Epithelial cell of esophagus (primary cell): ENCODE measurements at regions not wholly inside any gene's neighbourhood (a gene's known extent, or its start where the extent isn't known, plus 50 kb on each side); places are given as distances from the start of the nearest gene placed in this dataset.
"Not testable (repeated sequence)": the region's sequence is repeated elsewhere in the genome, so short reads cannot be mapped to it uniquely, and the experiment has no call there.

Experiments used
- DNase-seq: peaks from one replicate; pipeline ENCODE4 v3.0.0; 2010; ENCODE audit warnings: low read depth
- H3K4me3 ChIP-seq: 2 replicates; pipeline ENCODE4 v1.5.1; 2011; ENCODE audit warnings: mild to moderate bottlenecking, low read length, control low read depth
- TF ChIP-seq, protein P1 (sequence below): IDR thresholded peaks from 2 replicates; pipeline ENCODE4 v1.5.1; 2011; ENCODE audit warnings: low read depth, mild to moderate bottlenecking, low read length, control low read depth, inconsistent platforms; ENCODE audit not compliant: insufficient read depth; ENCODE audit errors: missing control alignments

DNA sequence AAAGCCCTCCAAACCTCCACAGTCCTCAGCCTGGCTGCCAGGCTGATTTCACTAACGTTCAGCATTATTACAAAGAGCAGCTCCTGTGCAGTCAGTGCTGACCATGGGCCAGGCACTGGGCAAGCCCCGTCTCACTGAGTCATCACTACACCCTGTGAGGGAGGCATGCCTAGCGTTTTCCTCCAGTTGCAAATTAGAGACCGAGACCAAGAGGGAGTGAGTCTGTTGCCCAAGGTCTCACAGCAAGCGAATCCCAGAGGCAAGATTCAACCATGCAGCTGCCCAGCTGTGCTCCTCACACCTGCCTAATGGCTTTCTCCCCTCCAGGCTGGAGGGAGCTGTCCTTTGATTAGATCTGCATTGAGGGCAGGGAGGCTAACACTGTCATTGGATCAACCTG lies 229.3 kb upstream of the LHX5 start:
- TF ChIP-seq, protein P1, sequence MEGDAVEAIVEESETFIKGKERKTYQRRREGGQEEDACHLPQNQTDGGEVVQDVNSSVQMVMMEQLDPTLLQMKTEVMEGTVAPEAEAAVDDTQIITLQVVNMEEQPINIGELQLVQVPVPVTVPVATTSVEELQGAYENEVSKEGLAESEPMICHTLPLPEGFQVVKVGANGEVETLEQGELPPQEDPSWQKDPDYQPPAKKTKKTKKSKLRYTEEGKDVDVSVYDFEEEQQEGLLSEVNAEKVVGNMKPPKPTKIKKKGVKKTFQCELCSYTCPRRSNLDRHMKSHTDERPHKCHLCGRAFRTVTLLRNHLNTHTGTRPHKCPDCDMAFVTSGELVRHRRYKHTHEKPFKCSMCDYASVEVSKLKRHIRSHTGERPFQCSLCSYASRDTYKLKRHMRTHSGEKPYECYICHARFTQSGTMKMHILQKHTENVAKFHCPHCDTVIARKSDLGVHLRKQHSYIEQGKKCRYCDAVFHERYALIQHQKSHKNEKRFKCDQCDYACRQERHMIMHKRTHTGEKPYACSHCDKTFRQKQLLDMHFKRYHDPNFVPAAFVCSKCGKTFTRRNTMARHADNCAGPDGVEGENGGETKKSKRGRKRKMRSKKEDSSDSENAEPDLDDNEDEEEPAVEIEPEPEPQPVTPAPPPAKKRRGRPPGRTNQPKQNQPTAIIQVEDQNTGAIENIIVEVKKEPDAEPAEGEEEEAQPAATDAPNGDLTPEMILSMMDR, result no peak
- H3K4me3 ChIP-seq, result no peak overlapping the region
- DNase-seq, result peak; percentile 10

DNA sequence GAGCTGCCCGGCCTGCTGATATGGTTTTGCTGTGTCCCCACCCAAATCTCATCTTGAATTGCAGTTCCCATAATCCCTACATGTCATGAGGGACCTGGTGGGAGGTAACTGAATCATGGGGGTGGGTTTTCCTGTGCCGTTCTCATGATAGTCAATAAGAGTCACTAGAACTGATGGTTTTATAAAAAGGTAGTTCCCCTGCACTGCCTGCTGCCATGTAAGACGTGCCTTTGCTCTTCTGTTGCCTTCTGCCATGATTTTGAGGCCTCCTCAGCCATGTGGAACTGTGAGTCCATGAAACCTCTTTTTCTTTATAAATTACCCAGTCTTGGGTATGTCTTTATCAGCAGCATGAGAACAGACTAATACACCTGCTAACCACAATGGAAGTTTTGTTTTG lies 228.3 kb upstream of the LHX5 start:
- H3K4me3 ChIP-seq, DNase-seq: not testable (repeated sequence)

DNA sequence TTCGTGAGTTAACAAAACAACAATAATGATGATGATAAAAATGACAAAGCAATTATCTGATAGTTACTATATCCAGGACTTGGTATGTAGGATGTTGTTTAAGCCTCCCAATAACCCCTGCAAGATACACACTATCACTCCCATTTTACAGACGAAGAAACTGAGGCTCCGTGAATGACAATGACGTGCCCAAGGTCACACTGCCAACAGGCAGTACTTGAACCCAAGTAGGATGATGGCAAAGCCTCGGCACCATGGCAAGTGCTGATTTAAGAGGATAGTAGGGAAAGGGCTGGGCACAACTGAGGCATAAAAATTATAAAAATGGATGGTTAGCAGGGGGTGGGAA lies 226.8 kb upstream of the LHX5 start:
- no peak overlapping the region for H3K4me3 ChIP-seq
- no peak for DNase-seq
- TF ChIP-seq, protein P1, result no peak

DNA sequence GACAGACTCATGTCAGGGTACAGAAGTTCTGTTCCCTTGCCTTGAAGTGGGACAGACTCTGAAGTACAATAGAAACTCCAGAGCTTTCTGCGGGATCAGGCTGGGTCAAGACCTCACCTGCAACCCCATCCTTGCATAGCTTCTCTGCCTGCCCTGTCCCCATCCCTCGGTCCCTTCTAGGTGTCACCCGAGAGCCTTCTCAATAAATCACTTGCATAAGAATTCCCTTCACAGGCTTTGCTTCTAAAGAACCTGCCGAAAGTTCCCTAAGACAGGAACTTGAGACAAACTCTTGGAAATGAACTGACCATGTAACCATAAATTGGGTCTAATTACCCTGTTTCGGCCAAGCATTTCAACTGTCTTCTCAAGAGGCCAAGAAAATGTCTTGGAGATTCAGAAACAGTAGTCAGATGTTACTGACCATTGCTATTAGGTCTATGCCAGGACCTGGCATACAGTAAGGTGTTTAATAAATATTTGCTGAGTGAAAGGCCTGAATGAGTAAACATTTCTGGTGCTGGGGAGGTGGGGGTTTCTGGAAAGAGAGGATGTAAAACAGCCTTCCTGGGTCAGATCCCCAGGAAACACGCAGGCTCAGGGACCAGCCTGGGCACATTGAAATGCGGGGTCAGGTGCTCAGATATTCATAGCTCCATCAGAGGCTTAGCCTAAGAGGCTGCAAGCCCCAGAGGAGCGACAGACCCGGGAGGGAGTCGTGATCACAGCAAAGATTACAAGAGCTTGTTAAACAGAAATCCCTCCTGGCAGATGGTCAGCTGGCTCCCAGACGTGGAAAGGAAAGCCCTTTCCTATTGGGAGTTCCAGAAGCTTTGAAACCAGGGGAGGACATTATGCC lies 226.2 kb upstream of the LHX5 start:
- no peak for DNase-seq
- no peak overlapping the region for H3K4me3 ChIP-seq
- TF ChIP-seq, protein P1, result no peak

DNA sequence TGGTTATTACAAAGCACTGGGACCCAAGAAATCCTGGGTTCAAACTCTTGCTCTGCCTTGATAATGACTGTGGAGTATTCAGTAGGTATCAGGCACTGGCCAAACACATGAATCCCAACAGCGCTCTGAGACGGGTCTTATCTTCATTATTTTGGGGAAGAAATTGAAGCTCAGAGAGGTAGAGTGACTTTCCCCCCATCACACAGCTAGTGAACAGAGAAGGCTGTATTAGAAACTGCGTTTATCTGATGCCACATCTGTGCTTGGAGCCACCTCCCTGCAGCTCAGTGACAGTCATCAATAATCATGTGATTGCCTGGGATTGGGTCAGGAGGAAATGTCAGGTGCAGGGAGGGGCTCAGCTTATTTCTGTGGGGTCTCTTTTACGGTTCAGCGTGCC lies 225.4 kb upstream of the LHX5 start:
- no peak for DNase-seq
- no peak overlapping the region for H3K4me3 ChIP-seq
- TF ChIP-seq, protein P1, result no peak

DNA sequence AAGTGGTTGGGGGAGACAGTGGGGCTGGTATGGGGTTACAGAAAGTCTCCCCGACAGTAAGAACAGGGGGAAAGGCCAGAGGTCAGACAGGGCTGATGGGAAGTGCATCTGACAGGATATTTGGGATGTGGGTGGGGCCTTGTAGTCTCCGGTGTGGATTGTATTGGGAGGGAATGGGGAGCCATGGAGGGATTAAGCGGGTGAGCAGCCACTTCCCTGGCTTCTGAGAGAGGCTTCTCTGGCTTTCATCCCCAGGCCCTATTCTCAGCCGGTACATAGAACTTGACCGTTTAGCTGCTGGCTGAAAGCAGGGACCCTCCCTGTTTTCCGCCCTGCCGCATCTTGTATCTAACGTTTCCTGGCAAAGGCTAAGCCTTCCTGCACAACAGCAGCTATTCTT lies 222.0 kb upstream of the LHX5 start:
- H3K4me3 ChIP-seq, result no peak overlapping the region
- TF ChIP-seq, protein P1, result no peak
- no peak for DNase-seq

DNA sequence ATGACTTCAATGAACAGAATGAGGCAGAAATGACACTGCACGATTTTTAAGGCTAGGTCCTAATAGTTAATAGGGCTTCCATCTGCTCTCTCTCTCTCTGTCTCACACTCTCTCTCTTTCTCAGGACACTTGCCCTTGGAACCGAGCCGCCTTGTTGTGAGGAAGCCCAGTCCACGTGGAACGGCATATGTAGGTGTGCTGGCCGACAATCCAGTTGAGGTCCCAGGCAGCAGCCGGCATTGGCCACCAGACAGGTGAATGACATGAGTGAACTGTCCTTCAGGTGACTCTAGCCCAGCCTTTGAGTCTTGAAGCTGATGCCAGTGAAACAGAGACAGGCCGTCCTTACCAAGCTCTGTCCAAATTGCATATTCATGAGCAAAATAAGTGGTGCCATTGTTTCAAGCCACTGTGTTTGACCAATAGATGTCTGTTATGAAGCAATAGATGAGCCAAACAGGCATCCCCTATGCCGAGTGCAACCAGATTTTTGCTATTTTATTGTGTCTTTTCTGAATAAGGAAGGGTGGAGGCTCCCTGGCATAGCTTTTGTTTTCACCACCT lies 217.5 kb upstream of the LHX5 start:
- no peak overlapping the region for H3K4me3 ChIP-seq
- no peak for DNase-seq
- TF ChIP-seq, protein P1, result no peak
